ENCODE measurements at regions not wholly inside any gene's neighbourhood (a gene's known extent, or its start where the extent isn't known, plus 50 kb on each side); places are given as distances from the start of the nearest gene placed in this dataset.

DNA sequence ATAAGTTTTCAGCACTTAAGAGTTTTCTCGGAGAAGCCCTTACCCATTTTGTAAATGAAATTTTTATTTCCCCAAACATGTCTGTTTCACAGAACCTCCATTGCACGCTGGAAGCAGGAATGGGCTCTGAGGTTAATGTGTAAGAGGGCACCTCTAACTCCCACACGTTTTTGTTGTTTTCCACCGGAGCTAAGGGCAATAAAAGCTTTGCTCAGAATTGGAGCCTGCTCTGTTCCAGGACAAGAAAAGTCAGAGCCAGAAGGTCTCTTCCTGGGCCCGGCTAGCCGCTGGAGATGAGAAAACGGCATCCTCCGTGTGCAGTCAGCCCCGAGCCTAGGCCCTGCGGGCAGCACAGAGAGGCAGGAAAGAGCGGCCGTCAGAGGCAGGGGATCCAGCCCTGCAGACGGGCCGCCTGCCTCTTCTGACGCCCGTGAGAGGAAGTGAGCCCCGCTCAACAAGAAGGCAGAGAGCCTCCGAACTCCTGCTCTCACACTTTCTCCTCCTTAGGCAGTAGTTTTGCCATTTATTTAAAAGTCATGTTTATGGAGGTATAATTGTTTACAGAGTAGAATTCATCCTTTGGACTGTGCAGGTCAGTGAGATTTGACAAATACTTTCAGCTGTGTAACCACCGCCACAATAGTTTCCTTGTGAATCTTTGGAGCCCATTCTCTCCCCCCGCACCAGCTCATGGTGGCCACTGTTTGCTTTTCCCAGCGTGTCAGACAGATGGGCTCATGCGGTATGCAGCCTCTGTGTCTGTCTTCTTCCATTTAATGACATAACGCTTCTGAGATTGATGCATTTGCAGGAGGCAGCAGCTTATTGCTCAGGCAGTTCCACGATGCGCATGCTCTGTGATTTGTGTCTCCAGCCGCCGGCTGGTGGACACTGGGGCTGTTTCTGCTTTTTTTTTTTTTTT is 117.3 kb downstream of the GALR1 start (continued):
- TF ChIP-seq, protein P1, sequence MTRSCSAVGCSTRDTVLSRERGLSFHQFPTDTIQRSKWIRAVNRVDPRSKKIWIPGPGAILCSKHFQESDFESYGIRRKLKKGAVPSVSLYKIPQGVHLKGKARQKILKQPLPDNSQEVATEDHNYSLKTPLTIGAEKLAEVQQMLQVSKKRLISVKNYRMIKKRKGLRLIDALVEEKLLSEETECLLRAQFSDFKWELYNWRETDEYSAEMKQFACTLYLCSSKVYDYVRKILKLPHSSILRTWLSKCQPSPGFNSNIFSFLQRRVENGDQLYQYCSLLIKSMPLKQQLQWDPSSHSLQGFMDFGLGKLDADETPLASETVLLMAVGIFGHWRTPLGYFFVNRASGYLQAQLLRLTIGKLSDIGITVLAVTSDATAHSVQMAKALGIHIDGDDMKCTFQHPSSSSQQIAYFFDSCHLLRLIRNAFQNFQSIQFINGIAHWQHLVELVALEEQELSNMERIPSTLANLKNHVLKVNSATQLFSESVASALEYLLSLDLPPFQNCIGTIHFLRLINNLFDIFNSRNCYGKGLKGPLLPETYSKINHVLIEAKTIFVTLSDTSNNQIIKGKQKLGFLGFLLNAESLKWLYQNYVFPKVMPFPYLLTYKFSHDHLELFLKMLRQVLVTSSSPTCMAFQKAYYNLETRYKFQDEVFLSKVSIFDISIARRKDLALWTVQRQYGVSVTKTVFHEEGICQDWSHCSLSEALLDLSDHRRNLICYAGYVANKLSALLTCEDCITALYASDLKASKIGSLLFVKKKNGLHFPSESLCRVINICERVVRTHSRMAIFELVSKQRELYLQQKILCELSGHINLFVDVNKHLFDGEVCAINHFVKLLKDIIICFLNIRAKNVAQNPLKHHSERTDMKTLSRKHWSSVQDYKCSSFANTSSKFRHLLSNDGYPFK (CRISPR knock-in tag; IDR thresholded peaks at IDR 0.05; ENCODE audit: borderline replicate concordance): peak; percentile 31; the same call in 1 of the 2 replicates
- peak; percentile 72 for TF ChIP-seq MEIS2 (CRISPR knock-in tag; IDR thresholded peaks at IDR 0.05)
- no peak for TF ChIP-seq ZNF446 (CRISPR knock-in tag; IDR thresholded peaks at IDR 0.05)
- TF ChIP-seq, protein P2, sequence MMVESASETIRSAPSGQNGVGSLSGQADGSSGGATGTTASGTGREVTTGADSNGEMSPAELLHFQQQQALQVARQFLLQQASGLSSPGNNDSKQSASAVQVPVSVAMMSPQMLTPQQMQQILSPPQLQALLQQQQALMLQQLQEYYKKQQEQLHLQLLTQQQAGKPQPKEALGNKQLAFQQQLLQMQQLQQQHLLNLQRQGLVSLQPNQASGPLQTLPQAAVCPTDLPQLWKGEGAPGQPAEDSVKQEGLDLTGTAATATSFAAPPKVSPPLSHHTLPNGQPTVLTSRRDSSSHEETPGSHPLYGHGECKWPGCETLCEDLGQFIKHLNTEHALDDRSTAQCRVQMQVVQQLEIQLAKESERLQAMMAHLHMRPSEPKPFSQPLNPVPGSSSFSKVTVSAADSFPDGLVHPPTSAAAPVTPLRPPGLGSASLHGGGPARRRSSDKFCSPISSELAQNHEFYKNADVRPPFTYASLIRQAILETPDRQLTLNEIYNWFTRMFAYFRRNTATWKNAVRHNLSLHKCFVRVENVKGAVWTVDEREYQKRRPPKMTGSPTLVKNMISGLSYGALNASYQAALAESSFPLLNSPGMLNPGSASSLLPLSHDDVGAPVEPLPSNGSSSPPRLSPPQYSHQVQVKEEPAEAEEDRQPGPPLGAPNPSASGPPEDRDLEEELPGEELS (CRISPR knock-in tag; IDR thresholded peaks at IDR 0.05): peak; percentile 85
- no peak for TF ChIP-seq DNMT1 (CRISPR knock-in tag; IDR thresholded peaks at IDR 0.05)
- TF ChIP-seq ZNF605 (CRISPR knock-in tag; IDR thresholded peaks at IDR 0.05): no peak
- TF ChIP-seq, protein P3, sequence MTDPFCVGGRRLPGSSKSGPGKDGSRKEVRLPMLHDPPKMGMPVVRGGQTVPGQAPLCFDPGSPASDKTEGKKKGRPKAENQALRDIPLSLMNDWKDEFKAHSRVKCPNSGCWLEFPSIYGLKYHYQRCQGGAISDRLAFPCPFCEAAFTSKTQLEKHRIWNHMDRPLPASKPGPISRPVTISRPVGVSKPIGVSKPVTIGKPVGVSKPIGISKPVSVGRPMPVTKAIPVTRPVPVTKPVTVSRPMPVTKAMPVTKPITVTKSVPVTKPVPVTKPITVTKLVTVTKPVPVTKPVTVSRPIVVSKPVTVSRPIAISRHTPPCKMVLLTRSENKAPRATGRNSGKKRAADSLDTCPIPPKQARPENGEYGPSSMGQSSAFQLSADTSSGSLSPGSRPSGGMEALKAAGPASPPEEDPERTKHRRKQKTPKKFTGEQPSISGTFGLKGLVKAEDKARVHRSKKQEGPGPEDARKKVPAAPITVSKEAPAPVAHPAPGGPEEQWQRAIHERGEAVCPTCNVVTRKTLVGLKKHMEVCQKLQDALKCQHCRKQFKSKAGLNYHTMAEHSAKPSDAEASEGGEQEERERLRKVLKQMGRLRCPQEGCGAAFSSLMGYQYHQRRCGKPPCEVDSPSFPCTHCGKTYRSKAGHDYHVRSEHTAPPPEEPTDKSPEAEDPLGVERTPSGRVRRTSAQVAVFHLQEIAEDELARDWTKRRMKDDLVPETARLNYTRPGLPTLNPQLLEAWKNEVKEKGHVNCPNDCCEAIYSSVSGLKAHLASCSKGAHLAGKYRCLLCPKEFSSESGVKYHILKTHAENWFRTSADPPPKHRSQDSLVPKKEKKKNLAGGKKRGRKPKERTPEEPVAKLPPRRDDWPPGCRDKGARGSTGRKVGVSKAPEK (CRISPR knock-in tag; IDR thresholded peaks at IDR 0.05; ENCODE audit: borderline replicate concordance): no peak
- TF ChIP-seq, protein P4, sequence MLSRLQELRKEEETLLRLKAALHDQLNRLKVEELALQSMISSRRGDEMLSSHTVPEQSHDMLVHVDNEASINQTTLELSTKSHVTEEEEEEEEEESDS (CRISPR knock-in tag; IDR thresholded peaks at IDR 0.05; ENCODE audit: borderline replicate concordance): 0 out of 2 replicates have a peak, but pooled peaks have one; percentile 38
- TF ChIP-seq, protein P5, sequence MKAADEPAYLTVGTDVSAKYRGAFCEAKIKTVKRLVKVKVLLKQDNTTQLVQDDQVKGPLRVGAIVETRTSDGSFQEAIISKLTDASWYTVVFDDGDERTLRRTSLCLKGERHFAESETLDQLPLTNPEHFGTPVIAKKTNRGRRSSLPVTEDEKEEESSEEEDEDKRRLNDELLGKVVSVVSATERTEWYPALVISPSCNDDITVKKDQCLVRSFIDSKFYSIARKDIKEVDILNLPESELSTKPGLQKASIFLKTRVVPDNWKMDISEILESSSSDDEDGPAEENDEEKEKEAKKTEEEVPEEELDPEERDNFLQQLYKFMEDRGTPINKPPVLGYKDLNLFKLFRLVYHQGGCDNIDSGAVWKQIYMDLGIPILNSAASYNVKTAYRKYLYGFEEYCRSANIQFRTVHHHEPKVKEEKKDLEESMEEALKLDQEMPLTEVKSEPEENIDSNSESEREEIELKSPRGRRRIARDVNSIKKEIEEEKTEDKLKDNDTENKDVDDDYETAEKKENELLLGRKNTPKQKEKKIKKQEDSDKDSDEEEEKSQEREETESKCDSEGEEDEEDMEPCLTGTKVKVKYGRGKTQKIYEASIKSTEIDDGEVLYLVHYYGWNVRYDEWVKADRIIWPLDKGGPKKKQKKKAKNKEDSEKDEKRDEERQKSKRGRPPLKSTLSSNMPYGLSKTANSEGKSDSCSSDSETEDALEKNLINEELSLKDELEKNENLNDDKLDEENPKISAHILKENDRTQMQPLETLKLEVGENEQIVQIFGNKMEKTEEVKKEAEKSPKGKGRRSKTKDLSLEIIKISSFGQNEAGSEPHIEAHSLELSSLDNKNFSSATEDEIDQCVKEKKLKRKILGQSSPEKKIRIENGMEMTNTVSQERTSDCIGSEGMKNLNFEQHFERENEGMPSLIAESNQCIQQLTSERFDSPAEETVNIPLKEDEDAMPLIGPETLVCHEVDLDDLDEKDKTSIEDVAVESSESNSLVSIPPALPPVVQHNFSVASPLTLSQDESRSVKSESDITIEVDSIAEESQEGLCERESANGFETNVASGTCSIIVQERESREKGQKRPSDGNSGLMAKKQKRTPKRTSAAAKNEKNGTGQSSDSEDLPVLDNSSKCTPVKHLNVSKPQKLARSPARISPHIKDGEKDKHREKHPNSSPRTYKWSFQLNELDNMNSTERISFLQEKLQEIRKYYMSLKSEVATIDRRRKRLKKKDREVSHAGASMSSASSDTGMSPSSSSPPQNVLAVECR (CRISPR knock-in tag; IDR thresholded peaks at IDR 0.05; ENCODE audit: borderline replicate concordance): peak; percentile 45; the same call in 1 of the 2 replicates
- no peak for TF ChIP-seq KDM3A (CRISPR knock-in tag; IDR thresholded peaks at IDR 0.05; ENCODE audit: low read depth)
- TF ChIP-seq ZNF788 (CRISPR knock-in tag; IDR thresholded peaks at IDR 0.05; ENCODE audit: borderline replicate concordance): peak; percentile 68; the same call in 1 of the 2 replicates
- TF ChIP-seq ZNF589 (CRISPR knock-in tag; conservative IDR thresholded peaks at IDR 0.05): peak; percentile 57; the same call in 1 of the 2 replicates
- TF ChIP-seq TOPORS (CRISPR knock-in tag; IDR thresholded peaks at IDR 0.05): no peak
- no peak for TF ChIP-seq NFRKB (IDR thresholded peaks at IDR 0.05)
- peak; percentile 58; the same call in 1 of the 2 replicates for TF ChIP-seq ERF (CRISPR knock-in tag; IDR thresholded peaks at IDR 0.05)
- TF ChIP-seq REPIN1 (CRISPR knock-in tag; IDR thresholded peaks at IDR 0.05; ENCODE audit: borderline replicate concordance, low read depth): no peak; the same call in 1 of the 2 replicates

Measured in HepG2 (cell line).